MM.1S (cell line): ENCODE measurements at regions not wholly inside any gene's neighbourhood (a gene's known extent, or its start where the extent isn't known, plus 50 kb on each side); places are given as distances from the start of the nearest gene placed in this dataset.

Experiments used
- DNase-seq: peaks from one replicate; pipeline ENCODE4 v3.0.0-alpha.2; 2015
- H2AFZ ChIP-seq: fragments of 300-600 bp; sonication (generic); 2 replicates; pipeline ENCODE4 v1.6.0; 2016; ENCODE audit warnings: antibody characterized with exemption, low read length
- H3F3A ChIP-seq: fragments of 300-600 bp; sonication (generic); 2 replicates; pipeline ENCODE4 v1.6.1; 2016; ENCODE audit warnings: mild to moderate bottlenecking, antibody characterized with exemption, low read length, moderate library complexity, mixed read lengths; ENCODE audit not compliant: insufficient read depth
- H3K27ac ChIP-seq: fragments of 300-600 bp; sonication (generic); 2 replicates; pipeline ENCODE4 v1.5.1; 2016; ENCODE audit warnings: mild to moderate bottlenecking, low read length
- H3K27me3 ChIP-seq: fragments of 300-600 bp; sonication (generic); replicated peaks from 2 replicates; pipeline ENCODE4 v1.6.0; 2016; ENCODE audit warnings: low read length; ENCODE audit not compliant: insufficient read depth
- H3K36me3 ChIP-seq: fragments of 300-600 bp; sonication (generic); replicated peaks from 2 replicates; pipeline ENCODE4 v1.6.1; 2016; ENCODE audit warnings: mild to moderate bottlenecking, low read length, mixed read lengths; ENCODE audit not compliant: insufficient read depth
- H3K4me1 ChIP-seq: fragments of 300-600 bp; sonication (generic); 2 replicates; pipeline ENCODE4 v1.6.1; 2016; ENCODE audit warnings: low read length, mixed read lengths
- H3K4me2 ChIP-seq: fragments of 300-600 bp; sonication (generic); 2 replicates; pipeline ENCODE4 v1.6.0; 2016; ENCODE audit warnings: low read depth, low read length
- H3K4me3 ChIP-seq: fragments of 300-600 bp; sonication (generic); 2 replicates; pipeline ENCODE4 v1.5.1; 2016; ENCODE audit warnings: low read length, mixed read lengths
- H3K79me2 ChIP-seq: fragments of 300-600 bp; sonication (generic); 2 replicates; pipeline ENCODE4 v1.6.1; 2016; ENCODE audit warnings: mixed run types, low read length, mixed read lengths
- H3K9ac ChIP-seq: fragments of 300-600 bp; sonication (generic); 2 replicates; pipeline ENCODE4 v1.6.1; 2016; ENCODE audit warnings: low read length, mixed read lengths
- H3K9me2 ChIP-seq: fragments of 300-600 bp; sonication (generic); replicated peaks from 2 replicates; pipeline ENCODE4 v1.6.1; 2016; ENCODE audit warnings: mild to moderate bottlenecking, low read length, mixed read lengths; ENCODE audit not compliant: insufficient read depth
- H3K9me3 ChIP-seq: fragments of 300-600 bp; sonication (generic); replicated peaks from 2 replicates; pipeline ENCODE4 v1.6.1; 2016; ENCODE audit warnings: mild to moderate bottlenecking, low read length, mixed read lengths; ENCODE audit not compliant: insufficient read depth
- H4K20me1 ChIP-seq: fragments of 300-600 bp; sonication (generic); 2 replicates; pipeline ENCODE4 v1.6.1; 2016; ENCODE audit warnings: mild to moderate bottlenecking, low read length, moderate library complexity, mixed read lengths; ENCODE audit not compliant: insufficient read depth
- CTCF ChIP-seq: fragments of 300-600 bp; sonication (generic); IDR thresholded peaks from 2 replicates; pipeline ENCODE4 v1.5.1; 2016; ENCODE audit warnings: antibody characterized with exemption, low read length, mixed read lengths
- EZH2 ChIP-seq: fragments of 300-600 bp; sonication (generic); optimal IDR thresholded peaks from 2 replicates; pipeline ENCODE3; 2017; ENCODE audit warnings: low read depth, mild to moderate bottlenecking, antibody characterized with exemption, low read length, mixed read lengths
- EZH2phosphoT487 ChIP-seq: fragments of 300-600 bp; sonication (generic); IDR thresholded peaks from 2 replicates; pipeline ENCODE4 v1.6.1; 2018; ENCODE audit warnings: antibody characterized with exemption, low read length

- no peaks in the 10 kb centered on the region for H3K79me2 ChIP-seq
- no peaks in the 10 kb centered on the region for H3K36me3 ChIP-seq
- H3K27me3 ChIP-seq: no peaks in the 10 kb centered on the region
- no peaks in the 10 kb centered on the region for H3F3A ChIP-seq
- H3K9me2 ChIP-seq: no peaks in the 10 kb centered on the region
- no peaks in the 10 kb centered on the region for H4K20me1 ChIP-seq
- no peak overlapping the region for H3K9ac ChIP-seq
- TF ChIP-seq EZH2phosphoT487 (no peak), CTCF (no peak), EZH2 (no peak)
- H2AFZ ChIP-seq: no peak overlapping the region
- peak overlapping the region; percentile 22; the same call in 1 of the 2 replicates for H3K4me2 ChIP-seq
- no peak overlapping the region for H3K4me3 ChIP-seq
- no peak overlapping the region for H3K27ac ChIP-seq
- no peaks in the 10 kb centered on the region for H3K4me1 ChIP-seq
- DNase-seq: peak; percentile 43
- H3K9me3 ChIP-seq: no peaks in the 10 kb centered on the region
Observed at GRCh38 chr7:81598951-81599350, 170.9 kb downstream of the HGF start.

DNA sequence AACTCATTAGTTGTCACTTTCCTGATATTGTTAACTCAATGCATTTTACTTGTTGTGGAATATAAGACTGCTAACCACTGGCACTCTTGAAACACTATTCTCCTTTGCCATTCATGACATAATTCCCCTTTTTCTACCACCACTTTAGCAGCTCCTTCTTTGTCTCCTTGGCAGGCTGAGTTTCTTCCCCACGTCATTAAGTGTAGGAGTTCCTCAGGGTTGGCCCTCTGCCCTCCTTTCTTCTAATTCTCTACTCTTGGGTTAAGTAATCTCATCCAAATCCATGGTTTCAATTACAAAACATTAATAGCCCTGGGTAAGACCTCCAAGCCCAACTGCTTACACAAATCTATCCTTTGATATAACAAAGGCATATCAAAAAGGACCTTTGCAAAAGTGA, 175.1 kb downstream of the HGF start:
- no peaks in the 10 kb centered on the region for H3K9me3 ChIP-seq
- no peak overlapping the region for H3K9ac ChIP-seq
- H3K4me1 ChIP-seq: no peaks in the 10 kb centered on the region
- no peak for DNase-seq
- no peaks in the 10 kb centered on the region for H3F3A ChIP-seq
- no peaks in the 10 kb centered on the region for H3K27me3 ChIP-seq
- no peak overlapping the region for H3K4me3 ChIP-seq
- H3K27ac ChIP-seq: no peak overlapping the region
- H3K36me3 ChIP-seq: no peaks in the 10 kb centered on the region
- H2AFZ ChIP-seq: no peak overlapping the region
- no peaks in the 10 kb centered on the region for H4K20me1 ChIP-seq
- TF ChIP-seq EZH2 (no peak), EZH2phosphoT487 (no peak), CTCF (no peak)
- no peak overlapping the region for H3K4me2 ChIP-seq
- H3K79me2 ChIP-seq: no peaks in the 10 kb centered on the region
- no peaks in the 10 kb centered on the region; the same call in 1 of the 2 replicates for H3K9me2 ChIP-seq

DNA sequence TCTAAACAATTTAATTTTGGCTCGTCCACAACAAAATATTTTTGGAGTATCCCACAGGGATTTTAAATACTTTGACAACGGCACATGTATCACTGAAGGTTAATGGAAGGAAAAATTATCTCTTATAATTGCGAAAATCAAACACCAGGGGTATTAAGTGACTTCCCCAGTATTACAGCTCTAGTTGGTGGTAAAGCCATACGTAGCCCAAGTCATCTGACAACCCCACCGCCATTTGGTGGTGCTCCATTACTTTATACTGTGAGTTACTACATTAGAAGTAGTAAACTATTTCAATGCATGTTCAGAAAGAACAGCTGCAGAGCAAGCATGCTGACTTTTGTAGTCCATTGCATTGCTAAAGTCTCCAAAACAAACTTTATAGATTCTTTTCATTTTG, 179.7 kb downstream of the HGF start:
- Histone ChIP-seq H3K4me2 (no peak overlapping the region), H3K4me3 (no peak overlapping the region), H3K9me2 (no peaks in the 10 kb centered on the region; the same call in 1 of the 2 replicates), H4K20me1 (no peaks in the 10 kb centered on the region), H3K9me3 (no peaks in the 10 kb centered on the region), H3K9ac (no peak overlapping the region), H3K4me1 (no peaks in the 10 kb centered on the region), H3K27ac (no peak overlapping the region), H2AFZ (no peak overlapping the region), H3F3A (no peaks in the 10 kb centered on the region), H3K79me2 (no peaks in the 10 kb centered on the region), H3K27me3 (no peaks in the 10 kb centered on the region), H3K36me3 (no peaks in the 10 kb centered on the region)
- TF ChIP-seq EZH2phosphoT487 (no peak), EZH2 (no peak), CTCF (no peak)
- DNase-seq: no peak
